Large intestine (tissue), 3 donors: ENCODE measurements at regions not wholly inside any gene's neighbourhood (a gene's known extent, or its start where the extent isn't known, plus 50 kb on each side); places are given as distances from the start of the nearest gene placed in this dataset.

ENCODE experiments used
- DNase-seq, 2 donors: peaks; one replicate each; pipeline versions ENCODE4 v3.0.0 to v3.0.0-alpha.2; 2013
- H3K27ac ChIP-seq: one replicate; pipeline ENCODE4 v1.5.1; 2013; ENCODE audit warnings: low read length
- H3K27me3 ChIP-seq: 2 replicates; pipeline ENCODE4 v1.6.1; 2013; ENCODE audit warnings: low read length; ENCODE audit not compliant: control insufficient read depth, insufficient read depth
- H3K36me3 ChIP-seq: 2 replicates; pipeline ENCODE4 v1.6.1; 2013; ENCODE audit warnings: low read length; ENCODE audit not compliant: control insufficient read depth, insufficient read depth
- H3K4me1 ChIP-seq: one replicate; pipeline ENCODE4 v1.6.1; 2013; ENCODE audit warnings: low read length; ENCODE audit not compliant: control insufficient read depth, insufficient read depth
- H3K4me3 ChIP-seq: one replicate; pipeline ENCODE4 v1.5.1; 2013; ENCODE audit warnings: low read length
- H3K9me3 ChIP-seq: one replicate; pipeline ENCODE4 v1.6.1; 2013; ENCODE audit warnings: mild to moderate bottlenecking, low read depth, low read length, moderate library complexity; ENCODE audit not compliant: control insufficient read depth
- WGBS: methylation state at CpG from one replicate; pipeline ENCODE4 v1.1.5; 2013; ENCODE audit warnings: low lambda C conversion rate; ENCODE audit not compliant: insufficient coverage; 5-methylcytosine and 5-hydroxymethylcytosine counted together

DNA sequence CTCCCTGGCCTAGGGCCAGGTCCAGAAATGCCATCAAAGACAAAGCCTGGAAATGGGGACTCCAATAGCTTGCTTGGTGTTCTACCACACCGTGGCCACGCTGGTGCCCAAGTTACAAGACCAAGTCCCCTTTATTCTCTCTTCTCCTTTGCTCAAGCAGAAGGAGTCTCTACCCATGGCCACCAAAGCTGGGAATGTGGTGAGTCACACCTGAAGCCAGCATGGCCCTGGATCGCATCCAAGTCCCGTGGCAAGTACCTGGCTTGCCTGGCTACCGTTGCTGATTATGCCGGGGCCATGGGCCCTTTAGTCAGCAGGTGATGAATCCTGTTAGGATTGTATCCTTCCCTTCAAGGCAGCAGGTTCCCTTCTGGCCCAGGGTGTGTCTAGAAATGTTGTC lies 260.0 kb downstream of the HAPSTR1 start:
- Histone ChIP-seq H3K4me3 (no peak overlapping the region), H3K9me3 (peaks cover 9% of the 10 kb centered on the region), H3K27ac (no peak overlapping the region), H3K27me3 (no peaks in the 10 kb centered on the region), H3K4me1 (no peaks in the 10 kb centered on the region), H3K36me3 (no peaks in the 10 kb centered on the region)
- no CpG with 5 or more reads among the region's 6 CpGs for WGBS
- DNase-seq, result no peak

DNA sequence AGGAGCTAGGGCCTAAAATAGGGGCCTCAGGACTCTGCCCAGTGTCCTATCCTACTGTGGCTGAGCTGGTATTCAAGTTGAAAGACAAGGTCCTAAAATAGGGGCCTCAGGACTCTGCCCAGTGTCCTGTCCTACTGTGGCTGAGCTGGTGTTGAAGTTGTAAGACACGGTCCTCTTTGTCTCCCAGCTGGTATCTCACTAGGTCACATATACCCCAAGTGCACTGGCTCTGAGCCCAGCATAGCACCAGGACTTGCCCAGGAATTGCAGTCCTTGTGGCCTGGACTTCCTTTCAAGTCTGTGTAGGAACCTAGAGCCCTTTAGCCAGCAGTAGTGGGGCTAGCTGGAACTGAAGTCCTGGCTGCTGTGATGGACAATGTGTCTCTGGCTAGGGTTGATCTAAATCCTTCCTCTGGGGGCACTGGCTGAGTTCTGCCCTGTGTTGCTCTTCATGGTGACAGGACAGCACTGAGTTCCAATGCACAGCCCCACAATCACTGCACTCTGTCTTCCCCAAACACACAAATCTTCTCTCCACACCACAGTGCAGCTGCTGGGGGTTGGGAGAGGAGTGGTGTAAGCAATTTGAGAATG lies 260.5 kb downstream of the HAPSTR1 start:
- H3K36me3 ChIP-seq, result no peaks in the 10 kb centered on the region
- H3K4me3 ChIP-seq, result no peak overlapping the region
- no peak for DNase-seq
- WGBS, result no CpG with 5 or more reads among the region's 1 CpG
- H3K27me3 ChIP-seq, result no peaks in the 10 kb centered on the region
- H3K9me3 ChIP-seq, result peaks cover 9% of the 10 kb centered on the region
- no peak overlapping the region for H3K27ac ChIP-seq
- H3K4me1 ChIP-seq, result no peaks in the 10 kb centered on the region

DNA sequence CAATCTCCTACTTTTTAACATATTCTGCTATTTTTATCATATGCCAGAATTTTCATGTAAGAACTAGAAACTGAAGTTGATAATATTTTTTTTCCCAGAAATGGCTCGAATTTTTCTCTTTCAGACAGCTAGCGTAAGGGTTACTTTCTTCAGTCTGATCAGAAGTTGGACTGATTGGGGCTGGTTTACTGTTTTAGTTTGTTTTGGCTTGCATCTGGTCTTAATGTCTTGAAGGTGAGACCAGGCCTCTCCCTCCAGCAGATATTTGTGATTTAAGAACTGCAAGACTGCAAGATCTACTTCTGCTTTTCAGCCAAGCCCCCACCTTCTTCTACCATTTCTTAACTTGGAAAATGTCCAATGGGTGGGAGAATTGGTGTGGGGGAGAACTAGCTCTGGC lies 266.4 kb downstream of the HAPSTR1 start:
- no peak for DNase-seq

DNA sequence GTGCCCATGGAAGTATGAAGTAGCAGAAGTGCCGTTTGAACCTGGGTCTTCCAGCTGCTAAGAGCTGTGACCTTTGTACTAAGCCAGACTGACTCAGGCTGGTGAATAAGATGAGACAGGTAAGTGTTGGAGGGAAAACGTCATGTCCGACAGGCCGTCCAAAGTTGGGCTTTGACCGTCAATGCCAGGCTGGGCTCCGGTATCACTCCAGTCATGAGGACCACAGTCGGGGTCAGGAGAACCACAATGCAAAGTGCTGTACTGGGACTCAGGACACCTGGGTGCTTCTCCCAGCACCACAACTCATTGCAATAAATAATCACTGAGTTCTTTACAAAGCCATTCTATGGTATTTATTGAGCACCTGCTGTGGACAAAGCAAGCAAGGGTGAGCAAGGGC lies 268.6 kb downstream of the HAPSTR1 start:
- no peaks in the 10 kb centered on the region for H3K4me1 ChIP-seq
- H3K27me3 ChIP-seq, result no peaks in the 10 kb centered on the region
- no peaks in the 10 kb centered on the region for H3K9me3 ChIP-seq
- no peak for DNase-seq
- no CpG with 5 or more reads among the region's 7 CpGs for WGBS
- H3K36me3 ChIP-seq, result no peaks in the 10 kb centered on the region
- H3K27ac ChIP-seq, result no peak overlapping the region
- no peak overlapping the region for H3K4me3 ChIP-seq

More for the DNA sequence above, 266.4 kb downstream of the HAPSTR1 start:
- Histone ChIP-seq H3K27ac (no peak overlapping the region), H3K36me3 (no peaks in the 10 kb centered on the region), H3K4me1 (no peaks in the 10 kb centered on the region), H3K4me3 (no peak overlapping the region), H3K27me3 (no peaks in the 10 kb centered on the region), H3K9me3 (no peaks in the 10 kb centered on the region)
- no CpG with 5 or more reads among the region's 2 CpGs for WGBS

DNA sequence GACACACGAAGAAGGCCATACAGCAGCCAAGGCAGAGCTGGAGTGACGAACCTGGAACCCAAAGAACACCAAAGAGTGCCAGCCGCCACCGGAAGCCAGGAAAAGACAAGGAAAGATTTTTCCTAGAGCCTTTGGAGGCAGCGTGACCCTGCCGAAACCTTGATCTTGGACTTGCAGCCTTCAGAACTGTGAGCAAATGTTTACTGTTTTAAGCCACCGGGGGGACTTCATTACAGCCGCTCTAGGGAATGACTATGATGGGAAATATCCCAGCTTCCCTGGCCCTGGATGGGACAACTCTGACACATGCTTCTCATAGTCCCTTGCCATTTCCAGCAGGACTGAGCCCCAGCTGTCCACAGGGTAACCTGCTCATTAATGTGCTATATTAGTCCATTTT lies 270.6 kb downstream of the HAPSTR1 start:
- Histone ChIP-seq H3K4me3 (no peak overlapping the region), H3K36me3 (no peaks in the 10 kb centered on the region), H3K27me3 (no peaks in the 10 kb centered on the region), H3K9me3 (no peaks in the 10 kb centered on the region), H3K27ac (no peak overlapping the region), H3K4me1 (no peaks in the 10 kb centered on the region)
- no CpG with 5 or more reads among the region's 8 CpGs for WGBS
- DNase-seq, result no peak

DNA sequence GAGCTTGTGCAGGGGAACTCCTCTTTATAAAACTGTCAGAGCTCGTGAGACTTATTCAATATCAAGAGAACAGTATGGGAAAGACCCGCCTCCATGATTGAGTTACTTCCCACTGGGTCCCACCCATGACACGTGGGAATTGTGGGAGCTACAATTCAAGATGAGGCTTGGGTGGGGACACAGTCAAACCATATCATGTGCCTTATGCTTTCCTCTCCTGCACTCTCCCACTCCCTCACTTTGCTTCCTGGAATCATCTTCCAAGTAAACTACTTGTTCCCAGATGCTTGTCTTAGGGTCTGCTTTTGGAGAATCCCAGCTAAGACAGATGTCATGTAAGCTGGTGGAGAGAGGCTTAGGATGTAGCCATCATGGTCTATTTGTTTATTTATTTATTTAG lies 271.2 kb downstream of the HAPSTR1 start:
- WGBS, result no CpG with 5 or more reads among the region's 3 CpGs
- no peak for DNase-seq

DNA sequence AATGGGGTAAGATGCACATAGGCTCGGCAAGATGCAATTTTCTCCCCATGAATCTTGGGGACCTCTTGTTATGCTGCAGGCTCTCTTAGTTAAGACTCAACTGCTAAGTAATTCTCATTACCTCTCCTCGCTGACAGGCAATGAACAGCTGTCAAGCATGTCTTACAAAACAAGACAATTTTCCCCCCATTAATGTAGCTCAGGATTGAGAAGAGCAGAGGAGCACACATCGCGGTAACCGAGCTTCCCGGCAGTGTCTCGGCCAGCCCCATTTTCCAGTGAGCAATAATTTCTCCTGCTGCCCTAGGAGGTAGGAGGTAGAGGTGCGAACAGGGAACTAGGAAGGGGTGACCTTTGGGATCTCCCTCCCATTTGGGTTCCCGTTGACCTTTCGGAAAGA lies 272.1 kb downstream of the HAPSTR1 start:
- WGBS, result no CpG with 5 or more reads among the region's 10 CpGs
- Histone ChIP-seq H3K4me1 (no peaks in the 10 kb centered on the region), H3K36me3 (no peaks in the 10 kb centered on the region), H3K27me3 (no peaks in the 10 kb centered on the region), H3K9me3 (no peaks in the 10 kb centered on the region), H3K4me3 (no peak overlapping the region), H3K27ac (no peak overlapping the region)
- DNase-seq, result no peak

More for the DNA sequence above, 271.2 kb downstream of the HAPSTR1 start:
- H3K4me1 ChIP-seq, result no peaks in the 10 kb centered on the region
- no peaks in the 10 kb centered on the region for H3K36me3 ChIP-seq
- no peaks in the 10 kb centered on the region for H3K27me3 ChIP-seq
- no peak overlapping the region for H3K4me3 ChIP-seq
- no peaks in the 10 kb centered on the region for H3K9me3 ChIP-seq
- no peak overlapping the region for H3K27ac ChIP-seq

DNA sequence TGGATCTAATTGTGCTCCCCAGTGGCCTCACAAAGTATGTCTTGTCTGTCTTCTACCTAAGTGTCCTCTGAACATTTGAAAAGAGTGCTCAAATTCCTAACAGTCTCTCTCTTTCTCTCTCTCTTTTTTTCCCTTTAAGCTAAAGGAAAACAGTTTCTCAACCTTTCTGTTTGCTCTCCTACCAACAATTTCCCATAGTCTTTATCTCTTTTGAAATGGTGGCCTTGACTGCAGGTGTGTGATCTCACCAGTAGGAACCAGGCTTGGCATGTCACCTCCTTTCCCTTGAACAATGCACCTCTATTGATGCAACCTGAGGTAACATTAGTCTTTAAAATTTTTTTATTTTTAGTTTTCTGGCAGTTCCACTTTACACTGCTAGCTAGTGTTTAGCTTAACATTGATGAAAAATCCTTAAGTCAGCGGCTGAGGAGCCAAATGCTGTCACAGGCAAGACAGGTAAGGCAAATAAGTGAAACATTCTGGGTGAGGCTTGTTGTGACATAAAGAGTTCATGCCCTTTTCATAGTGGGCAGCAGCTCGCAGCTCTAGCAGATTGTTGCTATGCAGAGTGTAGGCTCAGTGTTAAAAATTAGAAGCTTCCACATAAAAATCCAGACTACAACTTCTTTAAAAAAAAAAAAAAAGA lies 273.4 kb downstream of the HAPSTR1 start:
- 38% methylated on average over 1 of the region's 2 CpGs for WGBS
- no peak overlapping the region for H3K27ac ChIP-seq

DNA sequence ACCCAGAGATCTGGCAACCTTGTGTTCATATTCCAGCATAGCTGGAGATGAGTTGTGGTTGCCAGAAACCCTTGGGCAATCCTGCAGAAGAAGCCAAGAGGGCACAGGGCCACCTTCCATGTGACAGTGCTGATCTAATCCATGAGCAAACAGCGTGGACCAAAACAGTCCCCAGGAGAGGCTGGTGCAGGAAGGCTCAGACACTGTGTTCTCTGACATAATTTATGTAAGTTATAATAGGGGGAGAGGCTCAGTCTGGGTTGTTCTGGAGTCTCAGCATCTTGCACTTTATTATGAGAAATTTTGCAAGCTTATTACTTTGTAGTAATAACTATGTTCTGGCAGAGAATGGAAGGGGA lies 273.9 kb downstream of the HAPSTR1 start:
- no peaks in the 10 kb centered on the region for H3K9me3 ChIP-seq
- WGBS, result no CpG with 5 or more reads among the region's 1 CpG
- no peak overlapping the region for H3K4me3 ChIP-seq
- H3K27ac ChIP-seq, result no peak overlapping the region
- no peaks in the 10 kb centered on the region for H3K36me3 ChIP-seq
- H3K27me3 ChIP-seq, result no peaks in the 10 kb centered on the region
- no peaks in the 10 kb centered on the region for H3K4me1 ChIP-seq
- DNase-seq, result no peak

More for the DNA sequence above, 273.4 kb downstream of the HAPSTR1 start:
- Histone ChIP-seq H3K36me3 (no peaks in the 10 kb centered on the region), H3K27me3 (no peaks in the 10 kb centered on the region), H3K4me1 (no peaks in the 10 kb centered on the region), H3K4me3 (no peak overlapping the region), H3K9me3 (no peaks in the 10 kb centered on the region)
- DNase-seq, result no peak

DNA sequence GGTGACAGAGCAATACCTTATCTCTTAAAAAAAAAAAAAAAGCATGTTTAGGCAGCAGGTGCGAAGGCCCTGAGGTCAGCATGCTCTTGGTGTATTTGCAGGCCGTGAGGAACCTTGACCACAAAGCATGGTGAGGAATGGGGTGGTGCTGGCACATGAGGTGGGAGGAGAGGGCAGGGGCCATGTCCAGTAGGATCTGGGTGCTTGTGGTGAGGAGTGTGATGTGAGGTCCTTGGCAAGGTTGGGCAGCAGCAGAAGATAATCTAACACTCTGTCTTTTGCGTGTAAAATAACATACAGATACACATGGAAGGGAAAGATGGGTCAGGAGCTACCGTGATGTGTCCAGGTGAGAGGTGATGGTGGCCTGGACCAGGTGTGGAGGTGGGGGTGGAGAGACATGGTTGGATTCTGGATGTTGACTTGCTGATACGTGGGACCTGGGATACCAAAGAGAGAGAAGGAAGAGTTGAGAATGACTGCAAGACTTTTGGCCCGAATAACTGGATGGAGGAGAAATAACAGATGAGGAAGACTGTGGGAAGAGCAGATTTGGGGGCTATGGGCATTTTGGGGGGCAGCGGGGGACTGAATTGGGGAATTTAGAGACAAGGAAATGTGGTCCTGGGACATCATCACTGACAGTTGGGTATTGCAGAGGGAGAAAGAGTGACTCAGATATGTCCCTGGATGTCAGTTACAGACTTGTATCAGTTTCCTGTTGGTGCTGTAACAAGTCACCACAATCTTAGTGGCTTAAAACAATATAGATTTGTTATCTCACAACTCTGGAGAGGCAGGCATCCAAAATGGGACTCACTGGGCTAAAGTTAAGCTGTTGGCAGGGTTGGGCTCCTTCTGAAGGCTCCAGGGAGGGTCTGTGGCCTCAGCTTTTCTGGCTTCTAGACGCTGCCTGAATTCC lies 274.9 kb downstream of the HAPSTR1 start:
- no peak for DNase-seq
- WGBS, result 97% methylated on average over 3 of the region's 8 CpGs
- H3K36me3 ChIP-seq, result no peaks in the 10 kb centered on the region
- no peaks in the 10 kb centered on the region for H3K9me3 ChIP-seq
- H3K27me3 ChIP-seq, result no peaks in the 10 kb centered on the region
- H3K4me3 ChIP-seq, result no peak overlapping the region
- no peaks in the 10 kb centered on the region for H3K4me1 ChIP-seq
- no peak overlapping the region for H3K27ac ChIP-seq
